K562 (cell line): ENCODE measurements at regions not wholly inside any gene's neighbourhood (a gene's known extent, or its start where the extent isn't known, plus 50 kb on each side); places are given as distances from the start of the nearest gene placed in this dataset.

Experiments
- ATAC-seq: fragments of 200-7000 bp; cut with Tn5 transposase; 3 replicates; pipeline ENCODE4 v1.9.1; 2020; ENCODE audit warnings: moderate library complexity
- BruUV-seq: library from RNA; stranded (reverse); fragments of 400-500 nt; replicated peaks from 2 replicates; lab custom pipeline; 2021; lab: Mats Ljungman, UMichigan
- CTCF ChIA-PET: fragments of 300-600 bp; formaldehyde crosslinking; extraction: SDS; loops from one replicate; lab custom pipeline; 2021; ENCODE audit warnings: low intra/inter-chr PET ratio; lab: Yijun Ruan, JAX
- POLR2A ChIA-PET: fragments of 300-600, 350-650 bp; sonication (Branson Sonifier 250); formaldehyde crosslinking; extraction: SDS; loops from one replicate; lab custom pipeline; 2021; ENCODE audit warnings: antibody characterized with exemption, inconsistent platforms; lab: Yijun Ruan, JAX
- DNase-seq, 4 experiments: peaks; one replicate each; pipeline versions ENCODE4 v3.0.0 to v3.0.0-alpha.2; 2011 to 2018; ENCODE audit warnings: low spot score in 3 of 4, mixed read lengths in 3 of 4; ENCODE audit errors: extremely low read depth in 1 of 4
- FAIRE-seq: peaks from 2 replicates; lab custom pipeline; 2011; peaks lifted over from hg19 to GRCh38; lab: Jason Lieb, UNC
- H2AFZ ChIP-seq: 2 replicates; pipeline ENCODE4 v1.6.0; 2011; ENCODE audit warnings: low read depth, low read length, control low read depth, inconsistent platforms
- H3K27ac ChIP-seq: fragments of 200-600 bp; 3 replicates; pipeline ENCODE4 v1.8.0; 2011; ENCODE audit warnings: low read depth, mild to moderate bottlenecking, control low read depth, inconsistent platforms, low read length, moderate library complexity, mixed read lengths; ENCODE audit errors: extremely low read depth
- H3K27me3 ChIP-seq, 2 experiments: fragments of 300-600 bp in 1 of 2; 2 replicates in 1 of 2; 3 replicates in 1 of 2; pipeline versions ENCODE4 v1.6.0 to v1.8.0; 2011; ENCODE audit warnings: inconsistent platforms in 2 of 2, low read length in 2 of 2, mild to moderate bottlenecking in 1 of 2, mixed read lengths in 1 of 2, moderate library complexity in 1 of 2; ENCODE audit not compliant: control insufficient read depth in 2 of 2, insufficient read depth in 2 of 2
- H3K36me3 ChIP-seq: fragments of 300-600 bp; 3 replicates; pipeline ENCODE4 v1.8.0; 2011; ENCODE audit warnings: mild to moderate bottlenecking, low read length, inconsistent platforms; ENCODE audit not compliant: control insufficient read depth, insufficient read depth
- H3K4me1 ChIP-seq, 2 experiments: fragments of 200-600 bp in 1 of 2; replicated peaks in 1 of 2; 2 replicates in 1 of 2; 3 replicates in 1 of 2; pipeline versions ENCODE4 v1.5.1 to v1.8.0; 2011; ENCODE audit warnings: inconsistent platforms in 2 of 2, low read length in 2 of 2, mild to moderate bottlenecking in 1 of 2, mixed read lengths in 1 of 2, moderate library complexity in 1 of 2; ENCODE audit not compliant: control insufficient read depth in 2 of 2, insufficient read depth in 2 of 2
- H3K4me2 ChIP-seq: 2 replicates; pipeline ENCODE4 v1.6.1; 2011; ENCODE audit warnings: low read length, control low read depth, inconsistent platforms, mixed read lengths; ENCODE audit not compliant: insufficient read depth
- H3K4me3 ChIP-seq: fragments of 200-600 bp; sonication (generic), shearing (Covaris generic); 2 replicates; pipeline ENCODE4 v1.5.1; 2016; ENCODE audit warnings: control low read depth, inconsistent platforms
- H3K79me2 ChIP-seq: fragments of 200-600 bp; 3 replicates; pipeline ENCODE4 v1.8.0; 2011; ENCODE audit warnings: low read length, inconsistent platforms; ENCODE audit not compliant: control insufficient read depth, insufficient read depth
- H3K9ac ChIP-seq, 2 experiments: 2 replicates each; pipeline versions ENCODE4 v1.6.0 to v1.6.1; 2011; ENCODE audit warnings: low read depth in 2 of 2, low read length in 2 of 2, control low read depth in 1 of 2, inconsistent platforms in 1 of 2, mild to moderate bottlenecking in 1 of 2, mixed read lengths in 1 of 2; ENCODE audit not compliant: insufficient read depth in 1 of 2
- H3K9me1 ChIP-seq: one replicate; pipeline ENCODE4 v1.6.0; 2011; ENCODE audit warnings: inconsistent platforms, mild to moderate bottlenecking, low read length, moderate library complexity; ENCODE audit not compliant: control insufficient read depth, insufficient read depth
- H3K9me3 ChIP-seq: replicated peaks from 2 replicates; pipeline ENCODE4 v1.5.1; 2011; ENCODE audit warnings: low read depth, low read length, inconsistent platforms; ENCODE audit not compliant: control insufficient read depth, insufficient read depth
- H4K20me1 ChIP-seq: replicated peaks from 2 replicates; pipeline ENCODE4 v1.6.1; 2011; ENCODE audit warnings: low read length, inconsistent platforms, mixed read lengths; ENCODE audit not compliant: control insufficient read depth, insufficient read depth
- ZBTB7A ChIP-seq: IDR thresholded peaks from 2 replicates; pipeline ENCODE4 v1.6.1; 2011; ENCODE audit warnings: low read depth, mild to moderate bottlenecking, low read length, moderate library complexity, borderline replicate concordance; ENCODE audit not compliant: control insufficient read depth
- WGBS: fragments of 100-300 bp; shearing (Covaris generic); methylation state at CpG from one replicate; pipeline ENCODE4 v1.1.6; 2016; ENCODE audit warnings: low coverage, mixed read lengths; ENCODE audit not compliant: insufficient coverage; ENCODE audit errors: missing lambda C conversion rate; 5-methylcytosine and 5-hydroxymethylcytosine counted together
- in situ Hi-C: fragments of 300-500 bp; cut with MboI; formaldehyde crosslinking; loops from 4 replicates; pipeline ENCODE4 v1.15.0; 2018; ENCODE audit warnings: inconsistent platforms, mixed read lengths
- intact Hi-C: fragments of 100-400 bp; cut with micrococcal nuclease; formaldehyde crosslinking; loops from 2 replicates; pipeline ENCODE4 v1.14.2; 2022
- TF ChIP-seq, protein P1 (sequence below): fragments of 250-450 bp; sonication (Bioruptor Pico); IDR thresholded peaks from 2 replicates; pipeline ENCODE4 v1.8.0; 2022; ENCODE audit warnings: inconsistent platforms
- TF ChIP-seq, protein P2 (sequence below), 3 experiments: fragments of 200-800 bp in 1 of 3; fragments of 250-450 bp in 1 of 3; fragments of 450-650 bp in 1 of 3; sonication (Bioruptor Pico) in 1 of 3; sonication (Bioruptor generic) in 1 of 3; formaldehyde crosslinking in 1 of 3; IDR thresholded peaks; 2 replicates each; pipeline versions ENCODE4 v1.6.1 to v1.8.0; 2016 to 2022; ENCODE audit warnings: mild to moderate bottlenecking in 2 of 3, missing genetic modification characterization in 2 of 3, missing compliant biosample characterization in 1 of 3, moderate library complexity in 1 of 3

DNA sequence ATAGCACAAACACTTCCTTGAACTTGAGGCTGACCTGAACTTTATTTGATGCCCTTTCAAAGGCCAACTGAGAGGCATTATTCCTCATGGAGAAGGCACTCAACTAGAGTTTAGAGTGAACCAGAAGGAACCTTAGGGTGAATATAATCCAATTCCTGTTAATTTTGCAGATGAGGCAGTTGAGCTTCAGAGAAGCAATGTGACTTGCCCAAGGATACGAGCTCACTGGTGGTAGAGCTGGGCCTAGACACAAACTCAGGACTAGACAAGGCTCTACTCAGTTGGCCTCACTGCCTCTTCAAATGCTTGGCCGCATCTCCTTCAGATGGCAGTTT, 172.7 kb upstream of the ADAMTS9 start:
- H3K4me2 ChIP-seq = no peak overlapping the region
- no peak for FAIRE-seq
- TF ChIP-seq, protein P1, sequence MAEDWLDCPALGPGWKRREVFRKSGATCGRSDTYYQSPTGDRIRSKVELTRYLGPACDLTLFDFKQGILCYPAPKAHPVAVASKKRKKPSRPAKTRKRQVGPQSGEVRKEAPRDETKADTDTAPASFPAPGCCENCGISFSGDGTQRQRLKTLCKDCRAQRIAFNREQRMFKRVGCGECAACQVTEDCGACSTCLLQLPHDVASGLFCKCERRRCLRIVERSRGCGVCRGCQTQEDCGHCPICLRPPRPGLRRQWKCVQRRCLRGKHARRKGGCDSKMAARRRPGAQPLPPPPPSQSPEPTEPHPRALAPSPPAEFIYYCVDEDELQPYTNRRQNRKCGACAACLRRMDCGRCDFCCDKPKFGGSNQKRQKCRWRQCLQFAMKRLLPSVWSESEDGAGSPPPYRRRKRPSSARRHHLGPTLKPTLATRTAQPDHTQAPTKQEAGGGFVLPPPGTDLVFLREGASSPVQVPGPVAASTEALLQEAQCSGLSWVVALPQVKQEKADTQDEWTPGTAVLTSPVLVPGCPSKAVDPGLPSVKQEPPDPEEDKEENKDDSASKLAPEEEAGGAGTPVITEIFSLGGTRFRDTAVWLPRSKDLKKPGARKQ = no peak
- TF ChIP-seq ZBTB7A = no peak
- TF ChIP-seq, protein P2, sequence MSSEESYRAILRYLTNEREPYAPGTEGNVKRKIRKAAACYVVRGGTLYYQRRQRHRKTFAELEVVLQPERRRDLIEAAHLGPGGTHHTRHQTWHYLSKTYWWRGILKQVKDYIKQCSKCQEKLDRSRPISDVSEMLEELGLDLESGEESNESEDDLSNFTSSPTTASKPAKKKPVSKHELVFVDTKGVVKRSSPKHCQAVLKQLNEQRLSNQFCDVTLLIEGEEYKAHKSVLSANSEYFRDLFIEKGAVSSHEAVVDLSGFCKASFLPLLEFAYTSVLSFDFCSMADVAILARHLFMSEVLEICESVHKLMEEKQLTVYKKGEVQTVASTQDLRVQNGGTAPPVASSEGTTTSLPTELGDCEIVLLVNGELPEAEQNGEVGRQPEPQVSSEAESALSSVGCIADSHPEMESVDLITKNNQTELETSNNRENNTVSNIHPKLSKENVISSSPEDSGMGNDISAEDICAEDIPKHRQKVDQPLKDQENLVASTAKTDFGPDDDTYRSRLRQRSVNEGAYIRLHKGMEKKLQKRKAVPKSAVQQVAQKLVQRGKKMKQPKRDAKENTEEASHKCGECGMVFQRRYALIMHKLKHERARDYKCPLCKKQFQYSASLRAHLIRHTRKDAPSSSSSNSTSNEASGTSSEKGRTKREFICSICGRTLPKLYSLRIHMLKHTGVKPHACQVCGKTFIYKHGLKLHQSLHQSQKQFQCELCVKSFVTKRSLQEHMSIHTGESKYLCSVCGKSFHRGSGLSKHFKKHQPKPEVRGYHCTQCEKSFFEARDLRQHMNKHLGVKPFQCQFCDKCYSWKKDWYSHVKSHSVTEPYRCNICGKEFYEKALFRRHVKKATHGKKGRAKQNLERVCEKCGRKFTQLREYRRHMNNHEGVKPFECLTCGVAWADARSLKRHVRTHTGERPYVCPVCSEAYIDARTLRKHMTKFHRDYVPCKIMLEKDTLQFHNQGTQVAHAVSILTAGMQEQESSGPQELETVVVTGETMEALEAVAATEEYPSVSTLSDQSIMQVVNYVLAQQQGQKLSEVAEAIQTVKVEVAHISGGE (CRISPR knock-in tag; IDR thresholded peaks at IDR 0.05) = peak in 1 of 3 experiments; percentile 51; a peak in 1 of 6 replicates
- TF ChIP-seq, all 486 proteins: peak for 1
- Histone ChIP-seq H4K20me1 (no peaks in the 10 kb centered on the region), H3K27me3 (no peaks in the 10 kb centered on the region), H2AFZ (no peak overlapping the region), H3K27ac (no peak overlapping the region), H3K9me3 (no peaks in the 10 kb centered on the region), H3K4me1 (no peaks in the 10 kb centered on the region), H3K79me2 (no peaks in the 10 kb centered on the region), H3K9ac (no peak overlapping the region), H3K9me1 (no peaks in the 10 kb centered on the region), H3K36me3 (no peaks in the 10 kb centered on the region), H3K4me3 (no peak overlapping the region)
- ChIA-PET CTCF (interaction anchor here (0.6 kb wide), 1 partner anchor 187 kb away, joined by 3 read pairs; no protein-coding TSS in a partner anchor), POLR2A (no interaction called here)
- no peak for ATAC-seq
- 11% methylated on average over 2 of the region's 2 CpGs for WGBS
- BruUV-seq = no TSS peak
- no peak for DNase-seq
- intact Hi-C loops (no loop called here), in situ Hi-C loops (no loop called here)
